ENCODE measurements at regions not wholly inside any gene's neighbourhood (a gene's known extent, or its start where the extent isn't known, plus 50 kb on each side); places are given as distances from the start of the nearest gene placed in this dataset.
"Not testable (repeated sequence)": the region's sequence is repeated elsewhere in the genome, so short reads cannot be mapped to it uniquely, and the experiment has no call there.

- no peak overlapping the region for H3K27ac ChIP-seq (ENCODE audit: low read depth, low read length)
- WGBS, 3 donors = 80 to 92% (median 87%) methylated on average over 2 of the region's 2 CpGs
Observed at GRCh38 chr13:109995578-109995977, 209.2 kb upstream of the IRS2 start.

DNA sequence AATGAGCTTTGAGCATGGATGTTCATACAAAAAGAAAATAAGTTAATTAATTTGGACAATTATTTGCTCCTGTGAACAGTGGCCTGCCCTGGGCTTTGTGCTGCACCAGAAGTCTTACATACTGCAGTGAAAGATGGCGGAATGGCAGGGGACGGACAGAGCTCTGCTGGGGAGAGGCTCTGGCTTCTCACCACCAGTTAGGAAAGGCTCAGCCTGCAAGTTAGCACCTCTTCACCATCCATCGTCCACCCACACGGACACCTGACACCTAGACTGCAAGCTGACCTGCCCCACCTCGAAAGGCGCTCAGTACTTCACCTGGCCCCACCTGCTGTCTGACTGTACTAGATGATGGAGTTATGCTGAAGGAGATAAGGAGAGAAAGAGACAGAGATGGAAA lies 203.9 kb upstream of the IRS2 start:
- no peak overlapping the region for H3K27ac ChIP-seq (ENCODE audit: low read depth, low read length)
- WGBS, 3 donors = 81 to 94% (median 90%) methylated on average over 6 of the region's 6 CpGs

- WGBS, 3 donors = 84 to 90% (median 89%) methylated on average over 3 of the region's 3 CpGs
- no peak overlapping the region for H3K27ac ChIP-seq (ENCODE audit: low read depth, low read length)
Observed at GRCh38 chr13:109989686-109990085, 203.3 kb upstream of the IRS2 start.

DNA sequence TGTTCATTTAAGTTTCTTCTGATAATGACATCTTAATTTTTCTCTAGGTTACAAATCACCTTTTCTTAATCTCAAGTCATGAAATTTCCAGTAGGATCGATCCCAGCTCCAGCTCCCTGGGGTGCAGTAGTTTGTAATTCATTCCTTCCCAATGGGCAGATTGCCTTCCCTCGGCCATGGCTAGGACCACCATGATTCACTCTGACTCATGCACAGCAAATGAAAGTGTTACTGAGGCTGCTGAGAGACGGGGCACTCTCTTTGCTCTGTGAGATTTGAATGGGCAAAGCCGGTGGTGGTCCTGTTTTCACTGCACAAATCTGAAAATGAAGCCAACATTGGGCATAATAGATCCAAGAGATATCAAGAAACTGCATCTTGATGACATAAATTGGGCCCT lies 202.8 kb upstream of the IRS2 start:
- no peak overlapping the region for H3K27ac ChIP-seq (ENCODE audit: low read depth, low read length)
- 67 to 79% (median 75%) methylated on average over 4 of the region's 4 CpGs for WGBS, 3 donors

- WGBS, 3 donors = 98 to 100% (median 98%) methylated on average over 1 of the region's 1 CpG
- H3K27ac ChIP-seq (ENCODE audit: low read depth, low read length) = no peak overlapping the region
Observed at GRCh38 chr13:109986851-109987250, 200.5 kb upstream of the IRS2 start.

GRCh38 chr13:109985871-109986450 lies 199.6 kb upstream of the IRS2 start:
- H3K27ac ChIP-seq (ENCODE audit: low read depth, low read length) = no peak overlapping the region
- WGBS, 3 donors = 68 to 80% (median 78%) methylated on average over 6 of the region's 6 CpGs

GRCh38 chr13:109983447-109983846 lies 197.1 kb upstream of the IRS2 start:
- 26 to 48% (median 43%) methylated on average over 7 of the region's 7 CpGs for WGBS, 3 donors
- H3K27ac ChIP-seq (ENCODE audit: low read depth, low read length) = no peak overlapping the region

GRCh38 chr13:109981000-109981399 lies 194.6 kb upstream of the IRS2 start:
- H3K27ac ChIP-seq (ENCODE audit: low read depth, low read length) = no peak overlapping the region
- WGBS, 3 donors = 74 to 80% (median 74%) methylated on average over 4 of the region's 4 CpGs

GRCh38 chr13:109979676-109980075 lies 193.3 kb upstream of the IRS2 start:
- H3K27ac ChIP-seq (ENCODE audit: low read depth, low read length) = not testable (repeated sequence)
- 84 to 93% (median 90%) methylated on average over 3 of the region's 3 CpGs for WGBS, 3 donors

DNA sequence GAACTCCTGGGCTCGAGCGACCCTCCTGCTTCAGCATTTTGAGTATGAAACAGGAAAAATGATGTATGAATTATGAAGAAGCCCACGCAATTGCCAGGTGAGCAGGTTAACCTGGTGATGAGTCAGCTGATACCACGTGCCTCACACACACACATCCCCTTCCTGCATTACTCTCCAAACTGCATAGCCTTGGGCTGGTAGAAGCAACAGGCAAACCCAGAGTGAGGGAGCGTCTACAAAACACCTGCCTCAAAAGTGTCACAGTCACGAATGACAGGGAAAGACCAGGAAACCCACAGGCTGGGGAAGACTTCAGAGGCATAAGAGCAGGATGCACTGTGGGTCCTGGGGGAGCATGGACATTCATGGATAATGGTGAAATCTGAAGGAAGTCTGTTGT lies 192.8 kb upstream of the IRS2 start:
- 69 to 76% (median 70%) methylated on average over 6 of the region's 6 CpGs for WGBS, 3 donors
- H3K27ac ChIP-seq (ENCODE audit: low read depth, low read length) = no peak overlapping the region

DNA sequence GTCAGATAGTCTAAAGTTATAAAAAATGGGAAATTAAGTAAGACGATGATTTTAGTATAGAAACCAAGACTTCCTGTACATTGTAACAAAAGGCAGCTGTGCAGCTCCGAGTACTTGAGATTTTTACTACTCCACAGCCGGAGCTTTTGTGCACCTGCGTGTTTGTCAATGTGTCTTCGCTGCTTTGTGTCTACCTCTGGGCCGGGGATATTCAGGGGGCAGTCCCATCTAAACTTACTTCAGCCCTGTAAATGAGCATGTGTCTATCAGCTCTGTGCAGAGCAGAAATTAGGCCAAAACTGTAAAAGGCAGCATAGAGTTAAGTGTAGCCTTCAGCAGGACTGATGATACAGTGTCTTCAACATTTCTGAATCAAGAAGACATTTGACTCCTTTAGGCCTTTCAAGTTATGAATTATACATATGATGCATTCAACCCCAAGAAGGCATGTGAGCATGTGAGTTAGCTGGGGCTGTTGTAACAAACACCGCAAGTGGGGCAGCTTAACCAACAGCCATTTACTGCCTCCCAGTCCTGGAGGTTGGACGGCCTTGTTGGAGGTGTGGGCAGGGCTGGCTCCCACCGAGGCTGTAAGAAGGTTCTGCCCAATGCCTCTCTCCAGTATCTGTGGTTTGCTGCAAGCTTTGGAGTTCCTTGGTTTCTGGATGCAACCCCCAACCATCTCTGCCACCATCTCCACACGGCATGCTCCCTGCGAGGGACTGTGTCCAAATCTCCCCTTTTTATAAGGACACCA lies 191.0 kb upstream of the IRS2 start:
- WGBS, 3 donors = 72 to 85% (median 75%) methylated on average over 11 of the region's 11 CpGs
- no peak overlapping the region for H3K27ac ChIP-seq (ENCODE audit: low read depth, low read length)

GRCh38 chr13:109976206-109976997 lies 190.0 kb upstream of the IRS2 start:
- 67 to 76% (median 73%) methylated on average over 9 of the region's 9 CpGs for WGBS, 3 donors
- H3K27ac ChIP-seq (ENCODE audit: low read depth, low read length) = no peak overlapping the region

GRCh38 chr13:109974354-109974753 lies 188.0 kb upstream of the IRS2 start:
- WGBS, 3 donors = 85 to 91% (median 88%) methylated on average over 7 of the region's 7 CpGs
- no peak overlapping the region for H3K27ac ChIP-seq (ENCODE audit: low read depth, low read length)

DNA sequence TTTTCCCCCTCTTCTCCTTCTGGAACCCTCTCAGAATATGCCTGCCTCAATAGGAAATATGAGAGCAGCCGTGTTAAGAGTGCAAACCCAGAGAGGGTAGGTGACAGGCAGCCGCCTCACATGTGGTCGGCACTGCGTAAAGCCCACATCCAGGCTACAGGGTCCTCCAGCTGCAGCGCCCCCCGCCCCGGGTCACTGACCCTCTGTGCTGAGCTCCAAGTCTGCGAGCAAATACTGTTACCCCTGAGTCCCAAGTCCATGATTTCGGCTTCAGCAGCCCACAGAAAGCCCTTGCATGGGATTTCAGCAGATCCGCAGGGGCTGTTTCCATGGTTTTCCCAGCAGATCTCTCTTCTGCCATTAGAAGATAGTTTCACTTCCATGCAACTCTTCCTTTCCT lies 186.9 kb upstream of the IRS2 start:
- WGBS, 3 donors = 89 to 92% (median 90%) methylated on average over 10 of the region's 10 CpGs

DNA sequence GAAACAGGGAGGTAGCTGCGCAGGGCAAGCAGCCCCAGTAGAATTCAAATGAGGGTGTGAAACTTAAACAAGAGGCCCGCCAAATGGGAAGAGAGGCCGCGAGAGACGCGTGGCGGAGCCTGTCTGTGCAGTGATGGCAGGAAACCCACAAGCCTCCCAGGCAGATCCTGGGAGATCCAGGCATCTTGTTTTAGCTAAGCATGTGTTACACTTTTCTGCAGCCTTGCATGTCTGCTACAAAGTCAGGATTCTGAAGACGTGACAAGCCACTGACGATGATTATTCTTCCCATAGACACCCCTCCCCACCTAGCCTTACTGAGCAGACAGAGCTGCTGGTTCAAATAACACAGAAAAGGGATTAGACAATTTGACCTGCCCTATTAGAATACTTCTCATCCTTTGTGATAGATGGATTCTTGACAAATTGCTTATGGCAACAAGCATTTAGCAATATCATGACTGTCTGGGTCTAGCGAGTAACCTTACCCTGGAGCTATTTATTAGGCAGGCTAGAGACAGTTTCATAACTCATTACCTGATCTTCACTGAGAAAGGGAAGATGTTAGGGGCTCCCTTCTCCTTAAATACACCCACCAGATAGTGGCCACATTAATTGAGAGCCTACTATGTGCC lies 185.2 kb upstream of the IRS2 start:
- H3K27ac ChIP-seq (ENCODE audit: low read depth, low read length) = no peak overlapping the region
- WGBS, 3 donors = 88 to 89% (median 89%) methylated on average over 10 of the region's 10 CpGs

More for the DNA sequence above, 186.9 kb upstream of the IRS2 start:
- H3K27ac ChIP-seq (ENCODE audit: low read depth, low read length) = no peak overlapping the region

- WGBS, 3 donors = 79 to 86% (median 80%) methylated on average over 7 of the region's 7 CpGs
- H3K27ac ChIP-seq (ENCODE audit: low read depth, low read length) = no peak overlapping the region
Observed at GRCh38 chr13:109971006-109971405, 184.6 kb upstream of the IRS2 start.

- 59 to 79% (median 63%) methylated on average over 12 of the region's 12 CpGs for WGBS, 3 donors
Observed at GRCh38 chr13:109968876-109969577, 182.6 kb upstream of the IRS2 start.

GRCh38 chr13:109963960-109964563 lies 177.7 kb upstream of the IRS2 start:
- 56 to 70% (median 65%) methylated on average over 13 of the region's 13 CpGs for WGBS, 3 donors
- no peak overlapping the region for H3K27ac ChIP-seq (ENCODE audit: low read depth, low read length)

More at GRCh38 chr13:109968876-109969577, 182.6 kb upstream of the IRS2 start:
- no peak overlapping the region for H3K27ac ChIP-seq (ENCODE audit: low read depth, low read length)

Data from adipose tissue (tissue), 3 donors.